NCI-H2029 treated with DMSO at 0.1 percent for 48 hours (cell line): ENCODE measurements at regions not wholly inside any gene's neighbourhood (a gene's known extent, or its start where the extent isn't known, plus 50 kb on each side); places are given as distances from the start of the nearest gene placed in this dataset.
A peak's percentile ranks its signal among the peaks of the same experiment; 100 is the strongest.

ENCODE experiments used
- DNase-seq: peaks from one replicate; lab custom pipeline; 2025; lab: John Stamatoyannopoulos, UW

- no peak for DNase-seq
Measured at GRCh38 chr16:54510685-54511221, 224.2 kb upstream of the IRX3 start.

- no peak for DNase-seq
Measured at GRCh38 chr16:54509456-54509855, 222.9 kb upstream of the IRX3 start.

GRCh38 chr16:54508351-54508750 lies 221.8 kb upstream of the IRX3 start:
- no peak for DNase-seq

- DNase-seq, result no peak
Measured at GRCh38 chr16:54506741-54507500, 220.3 kb upstream of the IRX3 start.

GRCh38 chr16:54506214-54506580 lies 219.6 kb upstream of the IRX3 start:
- DNase-seq, result no peak

GRCh38 chr16:54505549-54506213 lies 219.1 kb upstream of the IRX3 start:
- peak; percentile 15 for DNase-seq

GRCh38 chr16:54504372-54504771 lies 217.8 kb upstream of the IRX3 start:
- DNase-seq, result peak; percentile 25

GRCh38 chr16:54503856-54504219 lies 217.3 kb upstream of the IRX3 start:
- DNase-seq, result no peak

- DNase-seq, result no peak
Measured at GRCh38 chr16:54503011-54503855, 216.6 kb upstream of the IRX3 start.

GRCh38 chr16:54501797-54502196 lies 215.2 kb upstream of the IRX3 start:
- DNase-seq, result no peak

GRCh38 chr16:54493594-54493993 lies 207.0 kb upstream of the IRX3 start:
- no peak for DNase-seq

GRCh38 chr16:54493061-54493460 lies 206.5 kb upstream of the IRX3 start:
- no peak for DNase-seq

- DNase-seq, result no peak
Measured at GRCh38 chr16:54490112-54490488, 203.5 kb upstream of the IRX3 start.

- DNase-seq, result no peak
Measured at GRCh38 chr16:54489225-54490111, 202.9 kb upstream of the IRX3 start.

GRCh38 chr16:54488729-54489128 lies 202.1 kb upstream of the IRX3 start:
- no peak for DNase-seq

- DNase-seq, result no peak
Measured at GRCh38 chr16:54487933-54488332, 201.3 kb upstream of the IRX3 start.

- DNase-seq, result no peak
Measured at GRCh38 chr16:54484700-54485099, 198.1 kb upstream of the IRX3 start.

GRCh38 chr16:54482892-54483574 lies 196.4 kb upstream of the IRX3 start:
- no peak for DNase-seq

- DNase-seq, result no peak
Measured at GRCh38 chr16:54480429-54480828, 193.8 kb upstream of the IRX3 start.

GRCh38 chr16:54479546-54479945 lies 193.0 kb upstream of the IRX3 start:
- no peak for DNase-seq

GRCh38 chr16:54477714-54478113 lies 191.1 kb upstream of the IRX3 start:
- no peak for DNase-seq
